ENCODE measurements at regions not wholly inside any gene's neighbourhood (a gene's known extent, or its start where the extent isn't known, plus 50 kb on each side); places are given as distances from the start of the nearest gene placed in this dataset.

DNA sequence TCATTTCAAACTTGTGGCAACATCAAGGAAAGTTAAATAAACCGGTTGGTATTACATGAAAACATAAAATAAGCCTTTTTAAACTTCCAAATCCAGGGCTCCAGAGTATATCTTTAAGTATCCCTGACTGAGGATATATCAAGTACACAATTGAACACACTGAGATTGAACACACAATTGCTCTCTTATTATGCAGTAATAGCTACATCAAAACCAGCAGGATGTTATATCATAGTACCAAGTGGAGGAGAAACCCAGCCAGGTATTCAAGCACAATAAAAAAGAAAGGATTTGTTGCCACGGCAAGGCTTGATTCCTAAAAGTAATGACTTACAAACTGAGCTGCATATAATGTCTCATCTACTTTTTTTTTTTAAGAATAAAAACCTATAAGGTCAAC is 605.8 kb downstream of the SPOCK3 start:
- TF ChIP-seq EGR1 (IDR thresholded peaks at IDR 0.05; ENCODE audit: borderline replicate concordance, low read depth, low read length) (no peak), POLR2A (IDR thresholded peaks at IDR 0.05; ENCODE audit: control extremely low read depth in 1 of 2, low read depth in 2 of 2, low read length in 2 of 2) (no peak), EP300 (IDR thresholded peaks at IDR 0.05; ENCODE audit: borderline replicate concordance in 1 of 2, low read depth in 2 of 2, low read length in 2 of 2) (no peak), POLR2AphosphoS5 (IDR thresholded peaks at IDR 0.05; ENCODE audit: low read depth, low read length) (no peak), CBX5 (IDR thresholded peaks at IDR 0.05; ENCODE audit: low read depth, low read length) (no peak), ASH2L (IDR thresholded peaks at IDR 0.05; ENCODE audit: low read length) (no peak), GABPA (IDR thresholded peaks at IDR 0.05; ENCODE audit: borderline replicate concordance, insufficient read depth, low read length) (no peak)
- TF ChIP-seq, protein P1, sequence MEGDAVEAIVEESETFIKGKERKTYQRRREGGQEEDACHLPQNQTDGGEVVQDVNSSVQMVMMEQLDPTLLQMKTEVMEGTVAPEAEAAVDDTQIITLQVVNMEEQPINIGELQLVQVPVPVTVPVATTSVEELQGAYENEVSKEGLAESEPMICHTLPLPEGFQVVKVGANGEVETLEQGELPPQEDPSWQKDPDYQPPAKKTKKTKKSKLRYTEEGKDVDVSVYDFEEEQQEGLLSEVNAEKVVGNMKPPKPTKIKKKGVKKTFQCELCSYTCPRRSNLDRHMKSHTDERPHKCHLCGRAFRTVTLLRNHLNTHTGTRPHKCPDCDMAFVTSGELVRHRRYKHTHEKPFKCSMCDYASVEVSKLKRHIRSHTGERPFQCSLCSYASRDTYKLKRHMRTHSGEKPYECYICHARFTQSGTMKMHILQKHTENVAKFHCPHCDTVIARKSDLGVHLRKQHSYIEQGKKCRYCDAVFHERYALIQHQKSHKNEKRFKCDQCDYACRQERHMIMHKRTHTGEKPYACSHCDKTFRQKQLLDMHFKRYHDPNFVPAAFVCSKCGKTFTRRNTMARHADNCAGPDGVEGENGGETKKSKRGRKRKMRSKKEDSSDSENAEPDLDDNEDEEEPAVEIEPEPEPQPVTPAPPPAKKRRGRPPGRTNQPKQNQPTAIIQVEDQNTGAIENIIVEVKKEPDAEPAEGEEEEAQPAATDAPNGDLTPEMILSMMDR (IDR thresholded peaks at IDR 0.05; ENCODE audit: control extremely low read depth in 1 of 3, insufficient read depth in 1 of 3, low read depth in 1 of 3, low read length in 3 of 3) = no peak
- TF ChIP-seq, protein P2, sequence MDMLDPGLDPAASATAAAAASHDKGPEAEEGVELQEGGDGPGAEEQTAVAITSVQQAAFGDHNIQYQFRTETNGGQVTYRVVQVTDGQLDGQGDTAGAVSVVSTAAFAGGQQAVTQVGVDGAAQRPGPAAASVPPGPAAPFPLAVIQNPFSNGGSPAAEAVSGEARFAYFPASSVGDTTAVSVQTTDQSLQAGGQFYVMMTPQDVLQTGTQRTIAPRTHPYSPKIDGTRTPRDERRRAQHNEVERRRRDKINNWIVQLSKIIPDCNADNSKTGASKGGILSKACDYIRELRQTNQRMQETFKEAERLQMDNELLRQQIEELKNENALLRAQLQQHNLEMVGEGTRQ (IDR thresholded peaks at IDR 0.05; ENCODE audit: low read length) = no peak
